ENCODE measurements at regions not wholly inside any gene's neighbourhood (a gene's known extent, or its start where the extent isn't known, plus 50 kb on each side); places are given as distances from the start of the nearest gene placed in this dataset.

DNA sequence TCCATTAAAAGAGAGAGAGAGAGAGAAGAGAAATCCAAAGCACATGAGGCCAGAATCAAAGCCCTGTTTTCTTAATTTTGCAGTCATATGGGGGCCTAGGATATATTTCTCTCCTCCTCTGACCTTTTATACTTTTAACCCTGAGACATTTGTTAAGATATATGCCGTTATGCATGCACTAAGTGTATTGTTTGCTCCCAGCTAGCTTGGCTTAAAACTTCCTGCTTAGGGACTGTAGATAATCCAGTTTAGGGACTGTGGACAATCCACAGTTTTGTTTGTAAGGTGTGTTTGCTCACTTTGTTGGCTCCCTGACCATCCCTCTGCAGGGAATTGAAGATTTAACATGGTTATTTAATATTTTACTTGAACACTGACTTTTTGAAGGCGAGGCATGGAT, 166.3 kb upstream of the TSHZ2 start:
- H3K27ac ChIP-seq (ENCODE audit: insufficient read depth, low read length) = no peak overlapping the region
- H3K4me2 ChIP-seq (ENCODE audit: low read depth, low read length) = no peak overlapping the region
- TF ChIP-seq RFX5 (IDR thresholded peaks at IDR 0.05; ENCODE audit: low read depth, low read length) (no peak), POLR2A (IDR thresholded peaks at IDR 0.05; ENCODE audit: low read depth, low read length) (no peak), RAD21 (IDR thresholded peaks at IDR 0.05; ENCODE audit: low read length) (no peak), NFE2L2 (IDR thresholded peaks at IDR 0.05; ENCODE audit: low read depth, low read length) (no peak), ELK1 (IDR thresholded peaks at IDR 0.05; ENCODE audit: borderline replicate concordance, low read depth, low read length) (no peak), CTCF (conservative IDR thresholded peaks at IDR 0.05; ENCODE audit: low read depth, low read length) (no peak), BHLHE40 (IDR thresholded peaks at IDR 0.05; ENCODE audit: low read depth, low read length) (no peak), FOS (IDR thresholded peaks at IDR 0.05; ENCODE audit: low read depth, low read length) (no peak), CHD1 (IDR thresholded peaks at IDR 0.05; ENCODE audit: low read depth, low read length) (no peak), SMC3 (IDR thresholded peaks at IDR 0.05; ENCODE audit: low read depth, low read length) (no peak)
- H2BK120ac ChIP-seq (ENCODE audit: low read depth, low read length) = no peak overlapping the region
- no peak overlapping the region for H3K4ac ChIP-seq (ENCODE audit: low read depth, low read length)
- no peak overlapping the region for H2BK20ac ChIP-seq (ENCODE audit: low read depth, low read length)
- no peak overlapping the region for H2AK9ac ChIP-seq (replicated peaks; ENCODE audit: low read depth, low read length, poor library complexity)
- H4K5ac ChIP-seq (ENCODE audit: low read depth, low read length) = no peak overlapping the region
- no peaks in the 10 kb centered on the region for H3K9me3 ChIP-seq (ENCODE audit: control insufficient read depth, insufficient read depth, low read length)
- H3K9ac ChIP-seq (ENCODE audit: low read depth, low read length) = no peak overlapping the region
- dilution Hi-C loops (cut with HindIII; ENCODE audit: low sequenced_read_pairs, unreplicated experiment) (no loop called here), intact Hi-C loops (cut with micrococcal nuclease) (no loop called here), in situ Hi-C loops (cut with MboI; ENCODE audit: low sequenced_read_pairs) (no loop called here)
- no peak for ATAC-seq (ENCODE audit: low read depth)
- no peak overlapping the region for H2BK15ac ChIP-seq (ENCODE audit: low read depth, low read length)
- POLR2A ChIA-PET (ENCODE audit: unreplicated experiment) = no interaction called here
- H3K14ac ChIP-seq (replicated peaks; ENCODE audit: low read depth, low read length) = no peak overlapping the region
- no peak overlapping the region for H3K56ac ChIP-seq (ENCODE audit: extremely low read depth, insufficient read depth, low read length)
- no TSS peak for BruUV-seq (replicated peaks)
- H3K18ac ChIP-seq (ENCODE audit: low read depth, low read length) = no peak overlapping the region
- H2AFZ ChIP-seq (replicated peaks; ENCODE audit: low read length, poor library complexity) = no peak overlapping the region
- no peaks in the 10 kb centered on the region for H3K36me3 ChIP-seq (ENCODE audit: control insufficient read depth, insufficient read depth, low read length)
- H4K20me1 ChIP-seq (ENCODE audit: insufficient read depth, low read length) = no peaks in the 10 kb centered on the region
- H2AK5ac ChIP-seq (ENCODE audit: low read depth, low read length) = no peak overlapping the region
- no peaks in the 10 kb centered on the region for H3K4me1 ChIP-seq (ENCODE audit: control insufficient read depth, insufficient read depth, low read length)
- H3K23ac ChIP-seq (ENCODE audit: low read depth, low read length) = no peak overlapping the region
- no peak overlapping the region for H3K4me3 ChIP-seq (ENCODE audit: insufficient read depth, low read depth, low read length)
- WGBS, 2 experiments (ENCODE audit: extremely low coverage in 2 of 2, insufficient read length in 1 of 2) = no CpG with 5 or more reads among the region's 2 CpGs
- H3K79me1 ChIP-seq (ENCODE audit: low read depth in 1 of 2, low read length in 2 of 2) = no peaks in the 10 kb centered on the region
- no peak overlapping the region for H4K91ac ChIP-seq (ENCODE audit: insufficient read depth, low read depth, low read length)
- no peak for DNase-seq
- CTCF ChIA-PET = no interaction called here
- no peak overlapping the region for H4K8ac ChIP-seq (ENCODE audit: low read depth in 2 of 2, low read length in 2 of 2)
- H3K27me3 ChIP-seq (ENCODE audit: control insufficient read depth, insufficient read depth, low read length) = no peaks in the 10 kb centered on the region
- H3K9me1 ChIP-seq (ENCODE audit: insufficient read depth, low read length) = no peaks in the 10 kb centered on the region
- no peak overlapping the region for H2BK5ac ChIP-seq (ENCODE audit: low read depth, low read length, poor library complexity, severe bottlenecking)

Measured in IMR-90 (cell line).